ENCODE measurements at regions not wholly inside any gene's neighbourhood (a gene's known extent, or its start where the extent isn't known, plus 50 kb on each side); places are given as distances from the start of the nearest gene placed in this dataset.
A peak's percentile ranks its signal among the peaks of the same experiment; 100 is the strongest.
"Not testable (repeated sequence)": the region's sequence is repeated elsewhere in the genome, so short reads cannot be mapped to it uniquely, and the experiment has no call there.

DNA sequence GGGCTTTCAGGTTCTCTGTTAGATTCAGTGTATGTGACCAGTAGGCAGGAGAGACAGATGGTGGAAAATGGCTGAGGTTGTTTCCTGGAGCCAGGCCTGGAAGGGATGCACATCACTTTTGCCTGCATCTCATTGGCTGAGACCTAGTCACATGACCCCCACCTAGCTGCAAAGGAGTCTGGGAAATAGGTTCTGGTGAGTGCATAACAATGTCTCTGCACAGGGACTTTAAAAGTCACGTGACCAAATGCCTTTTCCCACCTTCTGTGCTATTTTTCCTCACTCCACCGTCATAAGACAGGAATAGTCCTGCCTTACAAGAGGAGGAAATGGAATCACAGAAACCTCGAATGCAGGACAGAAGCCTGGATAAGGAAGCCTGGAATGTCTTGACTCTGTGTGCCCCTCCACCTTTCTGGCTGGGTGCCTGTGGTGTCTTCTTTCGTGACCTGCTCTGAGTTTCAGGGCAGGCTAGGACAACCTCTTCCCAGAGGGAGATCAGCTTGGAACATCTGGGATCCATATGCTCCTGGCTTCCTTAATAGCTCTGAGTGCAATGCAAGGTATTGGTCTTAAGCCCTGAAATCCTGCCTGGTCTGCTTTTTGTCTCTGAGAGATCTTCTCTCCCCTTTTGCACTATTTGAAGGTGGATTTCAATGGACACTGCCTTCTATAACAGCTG is 139.9 kb upstream of the ZNF438 start:
- H3K4me3 ChIP-seq (ENCODE audit: low read depth, low read length) = no peak overlapping the region
- DNase-seq (ENCODE audit: low read depth) = peak; percentile 48

DNA sequence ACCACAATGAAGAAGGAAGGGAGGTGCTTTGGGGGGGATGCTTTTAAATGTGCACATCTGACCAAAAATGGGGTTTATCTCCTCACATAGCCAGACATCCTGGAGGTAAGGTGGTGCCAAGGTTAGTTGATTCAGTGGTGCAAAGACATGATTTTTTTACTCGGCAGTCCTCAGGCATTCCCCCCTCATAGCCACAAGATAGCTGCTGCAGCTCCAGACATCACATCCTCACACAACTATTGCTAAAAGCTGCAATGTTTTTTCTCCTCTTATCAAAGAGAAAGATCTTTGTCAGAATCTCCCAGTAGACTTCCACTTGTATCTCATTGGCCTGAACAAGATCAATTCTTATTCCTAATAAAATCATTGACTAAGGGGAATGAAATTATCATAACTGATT is 141.3 kb upstream of the ZNF438 start:
- DNase-seq (ENCODE audit: low read depth) = no peak
- no peak overlapping the region for H3K4me3 ChIP-seq (ENCODE audit: low read depth, low read length)

DNA sequence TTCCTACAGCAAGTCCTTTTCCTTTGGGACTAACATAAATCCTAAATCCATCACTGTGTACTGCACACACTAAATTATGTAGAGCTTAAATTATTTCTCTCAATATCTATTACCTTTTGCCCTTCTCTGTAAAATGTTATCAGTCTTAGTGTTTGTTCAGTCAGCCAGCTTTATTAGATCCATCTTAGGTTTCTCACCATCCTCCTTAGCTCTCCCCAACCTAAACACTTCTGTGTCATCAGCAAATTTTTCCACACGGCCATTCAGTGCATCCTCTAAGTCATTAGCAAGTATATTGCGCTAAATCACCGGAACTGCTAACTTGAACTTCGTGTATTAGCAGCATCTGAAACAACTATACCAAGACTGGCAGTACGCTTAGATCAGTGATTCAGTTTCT is 142.1 kb upstream of the ZNF438 start:
- H3K4me3 ChIP-seq (ENCODE audit: low read depth, low read length) = no peak overlapping the region
- DNase-seq (ENCODE audit: low read depth) = no peak

DNA sequence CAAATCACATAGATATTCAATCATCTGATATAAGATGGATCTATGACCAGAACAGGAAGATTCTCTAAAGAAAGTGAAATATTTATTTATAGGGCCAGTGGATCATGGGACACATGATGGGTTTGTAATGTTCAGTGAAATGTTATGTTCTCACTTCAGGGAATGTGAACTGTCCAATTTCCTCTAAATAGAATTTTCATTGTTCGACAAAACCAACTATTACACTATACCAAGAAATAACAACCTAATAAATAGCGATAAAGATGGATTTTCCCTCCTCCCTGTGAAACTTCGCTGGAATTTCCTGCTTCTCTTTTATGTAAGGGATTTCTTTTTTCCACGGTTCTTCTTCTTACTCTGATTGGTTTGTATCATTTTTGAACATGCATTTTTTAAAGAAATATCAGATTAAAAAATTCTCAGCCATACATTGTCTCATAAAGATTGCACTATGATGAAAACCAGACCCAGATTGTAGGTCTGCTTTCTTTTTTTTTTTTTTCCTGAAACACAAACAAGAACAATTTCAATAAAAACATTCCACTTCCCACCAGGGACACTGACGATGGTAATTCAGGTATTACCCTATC is 139.8 kb upstream of the ZEB1 start:
- DNase-seq (ENCODE audit: low read depth) = no peak
- no peak overlapping the region for H3K4me3 ChIP-seq (ENCODE audit: low read depth, low read length)

DNA sequence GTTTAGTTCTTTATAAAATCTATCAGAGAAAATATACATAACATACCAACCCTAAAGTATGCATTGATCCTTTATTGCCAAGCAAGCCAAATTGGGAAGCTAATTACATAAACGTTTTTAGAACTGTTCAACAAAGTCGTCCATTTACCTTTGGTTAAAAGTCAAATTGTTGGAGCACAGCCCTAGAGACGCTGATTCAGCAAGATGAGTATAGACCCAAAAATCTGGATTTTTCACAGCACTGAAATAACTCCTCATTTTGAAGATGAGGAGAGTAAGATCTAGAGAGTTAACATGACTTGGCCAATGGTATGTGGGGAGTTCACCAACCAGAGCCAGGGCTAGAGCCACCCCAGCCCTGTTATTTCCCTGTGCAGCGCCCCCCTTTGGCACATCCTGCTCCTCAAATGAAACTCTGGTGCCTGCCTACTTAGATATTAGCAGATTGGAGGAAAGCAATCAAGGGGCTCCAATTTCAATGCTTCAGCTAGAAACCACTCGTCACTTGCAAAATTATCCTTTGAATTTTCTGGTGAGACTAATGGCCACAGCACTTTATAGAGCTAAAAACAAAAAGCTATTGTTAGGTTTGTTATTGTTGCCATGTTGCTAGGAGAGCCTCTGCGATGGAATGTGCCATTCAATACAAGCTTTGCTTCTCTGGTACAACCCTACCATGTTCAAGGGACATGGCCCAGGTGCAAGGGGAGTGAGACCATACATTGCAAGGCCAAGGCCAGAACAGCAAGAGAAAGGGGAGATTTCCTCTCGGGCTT is 132.6 kb upstream of the ZEB1 start:
- no peak overlapping the region for H3K4me3 ChIP-seq (ENCODE audit: low read depth, low read length)
- no peak for DNase-seq (ENCODE audit: low read depth)

DNA sequence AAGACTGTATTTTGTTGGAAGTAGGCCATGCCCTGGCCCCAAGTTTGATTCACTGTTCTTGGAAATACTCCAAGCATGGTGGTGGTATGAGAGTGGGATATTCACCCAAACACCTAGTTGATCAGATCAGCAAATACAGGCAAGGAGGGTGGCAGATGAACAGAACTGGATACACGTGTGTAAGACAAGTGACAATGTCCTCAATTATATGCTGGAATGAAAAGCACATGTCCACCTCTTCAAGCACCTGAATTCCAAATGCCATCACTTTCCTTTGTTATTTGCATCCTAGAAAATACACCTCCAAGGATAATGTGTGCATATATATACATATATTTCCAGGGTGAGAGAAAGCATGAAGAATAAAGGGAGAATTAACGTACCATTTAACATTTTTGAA is 131.8 kb upstream of the ZEB1 start:
- DNase-seq (ENCODE audit: low read depth) = no peak
- no peak overlapping the region for H3K4me3 ChIP-seq (ENCODE audit: low read depth, low read length)

DNA sequence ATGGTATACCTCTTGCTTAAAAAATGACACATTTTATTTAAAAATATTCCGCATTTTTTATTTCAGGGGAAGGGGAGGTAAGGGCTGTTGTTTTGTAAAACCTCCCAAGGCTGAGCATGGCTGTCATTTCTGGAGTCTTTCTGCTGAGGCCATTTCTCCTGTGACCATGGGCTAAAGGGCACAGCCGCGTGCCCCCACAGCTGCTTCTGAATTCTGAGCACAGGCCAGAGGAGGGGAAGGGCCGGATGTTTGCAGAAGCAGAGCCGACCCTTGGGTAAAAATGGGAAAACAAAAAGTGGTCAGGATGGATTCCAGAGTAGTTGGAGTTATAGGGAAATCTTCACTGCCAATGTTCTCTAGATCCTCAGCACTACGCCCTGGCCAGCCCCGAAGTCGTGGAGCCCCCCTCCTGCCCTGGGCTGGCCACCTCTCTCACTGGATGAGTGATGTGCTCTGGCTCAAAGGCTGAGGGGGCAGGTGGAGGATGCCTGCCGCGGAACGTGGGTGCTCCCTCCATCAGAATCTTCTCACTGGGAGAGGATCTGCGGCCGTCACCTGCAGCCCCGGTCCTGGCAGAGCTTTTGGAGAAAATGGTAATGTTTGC is 131.3 kb upstream of the ZEB1 start:
- DNase-seq (ENCODE audit: low read depth) = no peak
- no peak overlapping the region for H3K4me3 ChIP-seq (ENCODE audit: low read depth, low read length)

DNA sequence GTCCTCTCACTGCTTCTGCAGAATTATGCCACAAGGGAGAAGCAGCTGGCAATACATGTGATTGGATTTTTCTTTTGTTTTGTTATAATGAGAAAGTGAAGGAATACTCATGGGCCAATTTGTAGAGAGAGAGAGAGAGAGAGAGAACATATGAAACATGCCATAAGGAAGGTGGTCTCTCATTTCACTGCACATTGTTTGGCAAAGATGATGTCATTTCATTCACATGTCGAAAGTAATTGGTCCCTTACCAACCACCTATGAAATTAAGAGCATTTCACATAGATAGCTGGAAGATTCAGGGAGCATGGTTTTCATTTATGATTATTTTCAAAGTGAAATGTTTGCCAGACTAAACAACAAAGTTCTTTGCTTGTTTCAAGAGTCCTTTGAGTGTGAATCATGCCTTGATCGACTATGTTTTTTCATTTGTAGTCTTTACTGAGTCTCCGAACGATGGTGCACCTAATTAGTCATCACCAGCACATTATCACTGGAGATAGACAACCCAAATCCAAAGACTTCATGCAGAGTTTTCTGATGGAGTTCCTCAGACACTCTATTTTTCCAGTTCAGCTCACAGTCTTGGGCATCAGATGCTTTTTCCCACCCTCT is 130.1 kb upstream of the ZEB1 start:
- H3K4me3 ChIP-seq (ENCODE audit: low read depth, low read length) = no peak overlapping the region
- no peak for DNase-seq (ENCODE audit: low read depth)

DNA sequence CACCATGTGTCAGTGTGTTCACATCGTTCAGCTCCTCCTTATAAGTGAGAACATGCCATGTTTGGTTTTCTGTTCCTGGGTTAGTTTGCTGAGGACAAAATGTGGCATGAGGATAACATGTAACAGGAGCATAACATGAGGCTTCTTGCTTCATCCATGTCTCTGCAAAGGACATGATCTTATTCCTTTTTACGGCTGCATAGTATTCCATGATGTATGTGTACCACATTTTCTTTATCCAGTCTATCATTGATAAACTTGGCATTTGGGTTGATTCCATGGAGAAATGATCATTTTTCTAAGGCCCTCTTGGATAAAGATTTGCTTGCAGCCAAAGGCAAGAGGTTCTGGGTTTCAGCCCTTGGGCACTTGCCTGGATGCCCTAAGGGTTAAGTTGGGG is 128.5 kb upstream of the ZEB1 start:
- no peak overlapping the region for H3K4me3 ChIP-seq (ENCODE audit: low read depth, low read length)
- no peak for DNase-seq (ENCODE audit: low read depth)

DNA sequence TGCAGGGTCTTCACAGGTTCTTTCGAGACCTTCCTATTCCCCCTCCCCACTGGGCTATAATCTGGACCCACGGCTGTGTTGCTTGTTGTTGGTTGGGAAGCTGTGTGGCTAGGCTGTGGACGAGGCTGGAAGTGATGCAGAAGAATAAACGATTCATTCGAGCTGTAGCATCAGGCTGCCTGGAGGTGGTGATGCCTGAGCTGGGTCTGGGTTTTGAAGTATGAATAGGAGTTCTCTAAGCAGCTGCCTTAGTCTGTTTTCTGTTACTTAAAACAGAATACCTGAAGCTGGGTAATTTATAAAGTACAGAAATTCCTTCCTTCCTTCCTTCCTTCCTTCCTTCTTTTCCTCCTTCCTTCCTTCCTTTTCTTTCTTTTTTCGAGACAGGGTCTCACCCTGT is 126.5 kb upstream of the ZEB1 start:
- DNase-seq (ENCODE audit: low read depth) = no peak
- H3K4me3 ChIP-seq (ENCODE audit: low read depth, low read length) = no peak overlapping the region

DNA sequence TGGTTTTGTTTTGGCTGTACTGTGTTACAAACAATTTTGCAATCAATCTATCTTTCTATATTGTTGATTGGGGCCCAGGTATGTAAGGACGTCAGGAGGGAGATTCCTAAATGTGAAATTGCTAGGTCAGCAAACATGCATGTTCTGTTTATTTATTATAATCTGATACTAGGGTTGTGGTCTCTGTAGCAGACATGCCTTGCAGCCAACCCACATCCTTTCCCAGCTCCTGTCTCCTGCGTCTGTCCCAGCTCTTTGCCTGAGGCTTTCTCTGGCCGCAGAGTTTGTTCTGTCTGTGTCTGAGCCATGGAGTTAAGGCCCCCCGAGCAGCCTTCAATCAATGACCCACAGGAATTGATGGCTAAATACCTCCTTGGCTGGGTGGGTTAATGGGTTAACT is 124.0 kb upstream of the ZEB1 start:
- H3K4me3 ChIP-seq (ENCODE audit: low read depth, low read length) = no peak overlapping the region
- DNase-seq (ENCODE audit: low read depth) = no peak

DNA sequence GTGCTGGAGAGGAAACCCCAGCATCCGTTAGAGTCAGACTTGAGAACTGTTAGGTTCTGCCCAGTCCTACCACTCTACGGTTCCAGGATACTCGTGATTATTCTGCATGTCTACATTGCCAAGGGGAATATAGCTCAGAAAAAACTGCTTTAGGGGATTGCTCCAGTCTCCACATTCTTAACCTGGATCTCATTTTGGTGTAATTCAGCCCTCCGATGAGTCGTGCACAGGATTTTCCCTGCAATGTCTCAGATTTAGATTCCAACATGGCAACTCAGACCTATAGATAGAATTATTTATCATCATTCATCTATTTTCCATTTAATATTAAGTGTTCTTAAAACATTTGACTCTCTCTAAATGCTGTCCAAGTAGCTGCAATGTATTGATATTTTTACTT is 121.1 kb upstream of the ZEB1 start:
- no peak overlapping the region for H3K4me3 ChIP-seq (ENCODE audit: low read depth, low read length)
- no peak for DNase-seq (ENCODE audit: low read depth)

DNA sequence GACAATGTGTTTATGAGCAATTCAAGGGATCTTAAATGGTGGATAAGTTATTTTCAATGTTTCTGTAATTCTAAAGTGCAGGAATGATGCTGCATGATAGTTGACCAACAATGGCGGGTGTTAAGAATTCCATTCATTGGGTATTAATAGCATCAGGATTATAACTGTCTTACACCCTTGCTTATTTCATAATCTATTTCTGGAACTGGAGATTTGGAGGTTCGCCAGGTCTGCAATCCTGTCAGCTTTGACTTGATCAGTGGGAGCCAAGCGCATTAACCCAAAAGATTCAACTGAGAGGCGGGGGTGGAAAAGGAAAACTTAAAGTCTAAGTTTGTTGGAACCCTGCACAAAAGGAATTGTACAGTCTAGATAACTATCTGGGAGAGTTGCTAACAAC is 114.9 kb upstream of the ZEB1 start:
- DNase-seq (ENCODE audit: low read depth) = peak; percentile 19
- H3K4me3 ChIP-seq (ENCODE audit: low read depth, low read length) = no peak overlapping the region

DNA sequence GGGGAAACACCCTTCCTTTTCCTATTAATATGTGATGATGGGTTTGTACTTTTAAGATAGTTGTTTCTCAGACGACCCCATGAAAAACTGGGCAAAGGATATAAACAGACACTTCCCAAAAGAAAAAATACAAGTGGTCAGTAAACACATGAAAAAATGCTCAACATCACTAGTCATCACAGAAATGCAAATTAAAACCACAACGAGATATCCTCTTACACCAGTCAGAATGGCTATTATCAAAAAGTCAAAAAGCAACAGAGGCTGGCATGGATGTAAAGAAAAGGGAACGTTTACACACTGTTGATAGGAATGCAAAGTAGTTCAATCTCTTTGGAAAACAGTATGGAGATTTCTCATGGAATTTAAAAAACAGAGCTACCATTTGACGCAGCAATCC is 111.4 kb upstream of the ZEB1 start:
- no peak for DNase-seq (ENCODE audit: low read depth)
- H3K4me3 ChIP-seq (ENCODE audit: low read depth, low read length) = no peak overlapping the region

DNA sequence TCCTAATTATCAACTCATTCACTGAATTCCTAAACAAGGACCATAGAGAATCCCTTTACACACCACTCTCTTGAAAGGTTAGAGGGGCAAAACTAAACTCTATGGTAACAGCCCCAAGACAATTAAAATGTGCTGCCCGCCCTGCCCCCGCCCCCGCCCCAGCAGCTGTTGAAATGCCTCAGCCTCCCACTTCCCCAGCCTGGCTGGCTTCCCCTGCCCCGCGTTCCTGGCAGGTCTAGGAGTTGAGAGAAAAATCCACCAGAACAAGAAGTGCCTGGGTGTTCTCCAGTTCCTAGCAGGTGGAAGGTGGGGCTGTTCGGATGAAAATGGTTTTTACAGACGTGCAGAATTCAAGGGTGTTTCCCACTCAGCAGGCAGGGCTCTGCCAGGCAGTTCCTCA is 109.5 kb upstream of the ZEB1 start:
- no peak overlapping the region for H3K4me3 ChIP-seq (ENCODE audit: low read depth, low read length)
- no peak for DNase-seq (ENCODE audit: low read depth)

DNA sequence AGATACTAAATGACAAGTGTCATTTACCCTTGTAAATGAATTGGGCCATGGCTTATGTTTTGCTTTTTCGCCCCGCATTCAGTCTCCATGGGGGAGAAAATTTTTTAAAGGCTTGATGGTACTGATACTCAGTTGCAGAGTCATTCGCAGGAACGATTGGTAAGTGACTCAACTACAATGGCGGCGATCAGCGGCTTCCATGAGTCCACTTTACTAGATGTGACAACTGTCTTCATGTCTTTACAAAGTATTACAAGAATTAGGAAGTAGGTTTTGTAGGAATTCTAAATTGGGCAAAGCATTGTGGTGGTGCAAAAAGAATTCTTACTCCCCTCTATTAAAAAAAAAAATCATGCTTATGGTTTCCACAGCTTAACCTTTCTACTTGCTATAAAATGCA is 108.8 kb upstream of the ZEB1 start:
- no peak for DNase-seq (ENCODE audit: low read depth)

DNA sequence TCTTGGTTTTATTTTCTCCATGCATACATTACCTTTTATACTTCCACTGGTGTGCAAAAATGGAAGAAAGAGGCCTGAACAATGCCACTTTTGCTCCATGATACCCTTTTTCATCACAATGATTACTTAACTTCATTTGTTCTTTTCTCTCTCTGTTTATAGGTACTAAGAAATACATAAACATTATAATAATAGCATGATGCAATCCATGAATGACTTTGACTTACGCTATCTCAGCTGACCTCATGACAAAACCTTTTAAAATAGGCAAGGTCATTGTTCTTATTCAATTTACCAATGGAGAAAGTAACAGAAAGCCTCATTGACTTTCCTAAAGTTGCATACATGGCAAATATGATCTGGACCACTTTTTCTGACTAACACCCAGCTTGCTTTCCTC is 105.1 kb upstream of the ZEB1 start:
- H3K4me3 ChIP-seq (ENCODE audit: low read depth, low read length) = no peak overlapping the region
- DNase-seq (ENCODE audit: low read depth) = no peak

More for the DNA sequence above, 108.8 kb upstream of the ZEB1 start:
- no peak overlapping the region for H3K4me3 ChIP-seq (ENCODE audit: low read depth, low read length)

DNA sequence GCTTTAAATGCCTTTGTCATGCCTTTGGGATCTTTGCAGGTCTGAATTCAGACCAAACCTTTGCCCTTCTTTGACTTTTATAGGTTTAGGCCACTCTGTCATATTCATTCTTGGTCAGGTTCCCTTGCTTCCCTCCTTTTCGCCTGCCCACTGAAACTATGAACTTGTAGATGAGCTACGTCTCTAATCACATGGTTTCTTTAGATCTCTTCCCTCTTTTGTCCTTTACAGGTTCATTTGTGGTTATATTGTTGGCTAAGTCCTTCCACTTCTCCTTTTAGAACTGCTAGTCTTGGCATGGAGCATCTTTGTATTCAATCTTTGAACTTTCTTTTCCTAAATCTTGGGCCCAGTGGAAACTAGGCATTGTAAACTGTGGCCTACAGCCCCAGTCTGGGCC is 104.0 kb upstream of the ZEB1 start:
- no peak for DNase-seq (ENCODE audit: low read depth)
- H3K4me3 ChIP-seq (ENCODE audit: low read depth, low read length) = no peak overlapping the region

DNA sequence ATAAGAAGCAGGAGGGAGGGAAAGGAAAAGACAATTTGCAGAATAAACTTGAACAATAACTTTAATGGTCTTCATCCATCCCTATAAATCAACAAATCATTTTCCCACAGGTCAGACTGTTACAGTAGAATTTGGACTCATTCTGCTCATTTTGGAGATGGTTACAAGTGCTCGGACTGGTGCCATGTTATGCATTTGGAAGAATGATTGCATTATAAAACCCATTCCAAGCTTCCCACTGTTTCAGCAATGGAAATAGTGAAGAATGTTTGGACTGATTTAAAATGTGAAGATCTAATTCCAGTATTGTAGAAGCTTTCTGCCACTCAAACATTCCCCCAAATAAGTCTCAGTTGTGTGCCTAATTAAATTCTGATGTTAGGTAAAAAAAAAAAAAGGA is 99.7 kb upstream of the ZEB1 start:
- H3K4me3 ChIP-seq (ENCODE audit: low read depth, low read length) = no peak overlapping the region
- DNase-seq (ENCODE audit: low read depth) = no peak

DNA sequence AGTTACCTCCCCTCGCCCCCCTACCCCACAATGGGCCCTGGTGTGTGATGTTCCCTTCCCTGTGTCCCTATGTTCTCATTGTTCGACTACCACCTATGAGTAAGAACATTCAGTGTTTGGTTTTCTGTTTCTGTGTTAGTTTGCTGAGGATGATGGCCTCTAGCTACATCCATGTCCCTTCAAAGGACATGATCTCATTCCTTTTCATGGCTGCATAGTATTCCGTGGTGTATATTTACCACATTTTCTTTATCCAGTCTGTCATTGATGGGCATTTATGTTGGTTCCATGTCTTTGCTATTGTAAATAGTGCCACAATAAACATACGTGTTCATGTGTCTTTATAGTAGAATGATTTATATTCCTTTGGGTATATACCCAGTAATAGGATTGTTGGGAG is 90.2 kb upstream of the ZEB1 start:
- DNase-seq (ENCODE audit: low read depth); H3K4me3 ChIP-seq (ENCODE audit: low read depth, low read length): not testable (repeated sequence)
